GM21576 (cell line): ENCODE measurements at regions not wholly inside any gene's neighbourhood (a gene's known extent, or its start where the extent isn't known, plus 50 kb on each side); places are given as distances from the start of the nearest gene placed in this dataset.
"Not testable (repeated sequence)": the region's sequence is repeated elsewhere in the genome, so short reads cannot be mapped to it uniquely, and the experiment has no call there.

Experiments used
- ATAC-seq: cut with Tn5 transposase; IDR thresholded peaks from one replicate; pipeline ENCODE4 v1.9.1; 2021; ENCODE audit warnings: mild to moderate bottlenecking, moderate library complexity; ENCODE audit not compliant: unreplicated experiment

- no peak for ATAC-seq
Observed at GRCh38 chr21:39004634-39005501, 178.4 kb downstream of the PSMG1 start.

DNA sequence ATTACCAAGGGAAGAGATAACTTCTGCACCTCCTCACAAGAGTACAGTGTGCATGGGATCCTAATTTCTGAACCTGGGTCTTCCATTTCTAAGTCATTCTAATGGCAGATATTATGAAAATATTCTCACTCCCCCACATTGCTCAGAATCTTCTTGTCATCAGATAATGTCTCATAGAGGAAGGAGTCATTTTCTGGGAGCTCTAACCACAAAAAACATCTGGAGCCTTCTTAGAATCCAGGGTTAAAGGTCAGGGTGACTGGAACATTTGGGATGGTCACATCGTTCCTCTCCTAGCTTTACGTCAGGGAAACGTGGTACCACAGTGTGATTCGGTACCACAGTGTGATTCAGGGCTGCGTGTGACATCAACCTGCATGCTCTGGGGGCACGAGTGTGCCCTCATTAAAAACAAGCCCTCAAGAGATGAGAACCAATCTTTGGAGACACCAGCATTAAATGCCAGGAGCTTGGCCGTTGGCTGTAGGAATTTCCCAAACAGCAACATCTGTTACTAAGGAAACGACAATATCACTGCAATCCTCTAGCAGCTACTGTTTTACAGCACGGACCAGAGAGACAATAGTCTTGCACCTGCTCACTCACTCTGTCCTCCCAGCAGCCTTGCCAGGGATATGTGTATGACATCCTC lies 179.1 kb downstream of the PSMG1 start:
- no peak for ATAC-seq

GRCh38 chr21:39001341-39001740 lies 181.9 kb downstream of the PSMG1 start:
- no peak for ATAC-seq

DNA sequence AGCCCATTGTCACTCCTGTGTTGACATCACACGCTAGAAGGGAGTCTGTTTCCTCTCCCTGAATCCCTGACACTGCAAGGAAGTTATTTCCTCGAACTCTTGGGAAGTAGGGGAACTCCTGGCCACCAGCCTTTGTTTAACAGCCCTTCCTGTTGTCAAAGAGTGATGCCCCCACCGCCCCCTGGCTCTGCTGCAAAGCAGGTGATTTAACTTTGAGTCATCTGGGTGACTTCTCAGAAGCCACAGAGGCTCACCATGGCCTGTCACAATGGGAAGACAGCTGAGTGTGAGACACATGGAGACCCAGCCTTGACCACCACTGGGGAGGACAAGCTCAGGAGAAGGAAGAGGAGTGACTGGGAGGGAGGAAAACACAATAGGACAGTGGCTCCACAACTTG lies 182.8 kb downstream of the PSMG1 start:
- no peak for ATAC-seq

GRCh38 chr21:38999161-38999560 lies 184.1 kb downstream of the PSMG1 start:
- ATAC-seq = no peak

DNA sequence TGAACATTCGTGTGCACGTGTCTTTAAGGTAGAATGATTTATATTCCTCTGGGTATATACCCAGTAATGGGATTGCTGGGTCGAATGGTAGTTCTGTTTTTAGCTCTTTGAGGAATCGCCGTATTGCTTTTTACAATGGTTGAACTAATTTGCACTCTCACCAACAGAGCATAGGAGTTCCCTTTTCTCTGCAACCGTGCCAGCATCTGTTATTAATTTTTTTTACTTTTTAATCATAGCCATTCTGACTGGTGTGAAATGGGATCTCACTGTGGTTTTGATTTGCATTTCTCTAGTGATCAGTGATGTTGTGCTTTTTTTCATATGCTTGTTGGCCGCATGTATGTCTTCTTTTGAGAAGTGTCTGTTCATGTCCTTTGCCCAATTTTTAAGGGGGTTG lies 185.0 kb downstream of the PSMG1 start:
- ATAC-seq = not testable (repeated sequence)

DNA sequence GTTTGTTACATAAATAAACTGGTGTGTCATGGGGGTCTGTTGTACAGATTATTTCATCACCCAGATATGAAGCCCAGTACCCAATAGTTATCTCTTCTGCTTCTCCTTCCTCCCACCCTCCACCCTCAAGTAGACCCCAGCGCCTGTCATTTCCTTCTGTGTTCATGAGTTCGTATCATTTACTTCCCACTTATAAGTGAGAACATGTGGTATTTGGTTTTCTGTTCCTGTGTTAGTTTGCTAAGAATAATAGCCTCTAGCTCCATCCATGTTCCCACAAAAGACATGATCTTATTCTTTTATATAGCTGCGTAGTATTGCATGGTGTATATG lies 185.4 kb downstream of the PSMG1 start:
- not testable (repeated sequence) for ATAC-seq

DNA sequence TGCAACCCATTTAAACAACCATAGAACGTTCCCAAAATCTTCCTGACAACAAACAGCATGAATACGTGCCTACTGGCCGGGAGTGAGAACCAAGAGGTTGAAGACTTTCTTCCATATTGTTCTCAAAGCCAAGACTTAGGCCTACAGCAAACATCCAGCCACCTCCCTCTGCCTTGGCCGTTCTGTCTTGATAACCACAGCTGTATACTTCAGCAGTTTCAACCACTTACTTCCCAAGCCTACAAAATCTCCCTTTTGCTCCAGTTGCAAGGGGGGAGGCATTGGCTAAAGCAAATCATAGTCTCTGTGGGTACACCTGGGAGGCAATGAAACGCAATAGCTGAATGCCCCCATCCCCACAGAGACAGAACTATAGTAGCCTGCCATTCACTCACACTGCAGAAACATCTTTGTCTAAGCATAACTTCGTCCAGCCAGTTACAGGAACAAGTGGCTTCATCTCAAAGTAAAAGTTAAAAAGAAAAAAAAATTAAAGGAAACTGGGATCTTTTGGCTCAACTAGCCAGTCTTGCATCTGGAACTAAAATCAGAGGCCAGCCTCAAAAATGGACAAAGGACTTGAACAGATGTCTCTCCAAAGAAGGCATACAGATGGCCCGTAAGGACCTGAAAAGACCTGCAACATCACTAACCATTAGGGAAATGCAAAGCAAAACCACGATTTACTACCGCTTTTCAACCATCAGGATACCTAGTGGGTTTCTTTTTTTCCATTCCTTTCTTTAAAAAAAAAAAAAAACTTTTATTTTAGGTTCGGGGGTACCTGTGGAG lies 186.0 kb downstream of the PSMG1 start:
- no peak for ATAC-seq

- ATAC-seq = no peak
Observed at GRCh38 chr21:38996355-38996754, 186.9 kb downstream of the PSMG1 start.

DNA sequence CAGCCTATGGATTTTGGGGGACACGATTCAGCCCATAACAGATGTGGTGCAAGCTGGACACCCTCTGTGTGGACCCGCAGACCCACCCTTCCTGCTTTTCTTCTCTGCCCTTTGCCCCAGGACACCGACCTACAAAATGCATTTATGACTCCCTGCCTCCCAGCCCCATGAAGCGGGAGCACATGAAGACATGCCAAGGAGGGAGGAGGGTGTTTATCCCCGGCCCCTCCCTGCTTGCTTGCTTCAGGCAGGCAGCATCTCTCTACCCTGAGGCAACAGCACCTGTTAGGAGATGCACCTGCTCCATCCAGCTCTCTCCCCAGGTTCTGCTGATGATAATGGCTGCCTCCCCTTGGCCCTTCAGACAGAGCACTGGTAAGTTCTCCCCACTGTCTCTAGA lies 187.5 kb downstream of the PSMG1 start:
- ATAC-seq = no peak

GRCh38 chr21:38995071-38995669 lies 188.1 kb downstream of the PSMG1 start:
- no peak for ATAC-seq

DNA sequence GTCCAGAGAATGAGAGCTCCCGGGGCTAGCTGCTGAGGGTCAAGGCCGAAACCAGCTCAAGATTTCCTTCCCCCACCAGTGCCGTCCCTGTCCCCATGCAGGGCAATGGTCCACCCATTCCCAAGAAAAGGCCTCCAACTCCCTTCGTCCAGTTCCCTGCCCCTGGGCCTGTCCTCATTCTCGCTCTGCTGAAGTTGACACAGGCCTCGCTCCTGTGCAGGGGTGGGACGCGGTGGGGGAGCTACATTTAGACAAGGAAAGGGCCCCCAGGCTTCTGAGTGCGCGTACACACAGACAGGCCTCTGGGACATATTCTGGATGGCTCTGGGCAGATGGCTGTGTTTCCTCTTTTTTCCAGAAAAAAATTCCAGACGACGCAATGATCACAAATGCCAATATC lies 188.3 kb downstream of the ETS2 start:
- ATAC-seq = no peak

DNA sequence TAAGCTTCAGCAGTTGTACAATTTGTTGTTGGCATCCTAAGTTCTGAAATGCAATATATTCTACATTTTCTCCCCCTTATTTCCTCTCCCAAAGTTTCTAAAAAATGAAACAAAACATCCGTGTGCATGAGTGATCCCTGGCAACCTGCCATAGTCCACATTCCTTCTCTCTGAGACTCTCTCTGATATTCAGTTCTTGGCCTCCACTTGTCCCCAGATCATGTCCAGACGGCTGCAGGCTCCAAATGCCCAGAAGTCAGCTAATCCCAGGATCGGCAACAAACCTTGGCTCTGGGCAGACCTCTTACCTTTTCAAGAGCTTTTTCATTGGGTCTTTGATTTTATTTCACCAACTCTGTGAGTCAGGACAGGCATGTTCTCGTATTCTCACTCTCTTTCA lies 187.8 kb downstream of the ETS2 start:
- ATAC-seq = no peak

- ATAC-seq = no peak
Observed at GRCh38 chr21:38992737-38993136, 187.0 kb downstream of the ETS2 start.

DNA sequence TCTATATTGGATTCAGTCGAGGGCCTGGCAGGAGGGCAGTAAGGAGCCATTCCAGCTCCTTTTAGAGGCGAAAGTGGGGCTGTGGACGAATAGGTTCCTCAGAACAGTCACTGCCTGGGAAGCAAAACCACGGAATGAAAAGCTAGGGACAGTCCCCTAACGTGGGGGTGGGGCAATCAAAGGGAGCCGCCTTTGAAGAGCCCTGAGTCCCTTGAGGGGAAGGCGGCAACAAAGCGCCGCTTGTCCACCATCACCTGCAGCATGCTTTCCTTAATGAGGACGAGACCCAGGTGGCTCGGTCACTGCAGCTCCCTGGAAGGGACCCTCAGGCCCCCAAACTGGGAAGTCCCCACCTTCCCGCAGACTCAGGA lies 184.7 kb downstream of the ETS2 start:
- no peak for ATAC-seq

- no peak for ATAC-seq
Observed at GRCh38 chr21:38989745-38990423, 184.2 kb downstream of the ETS2 start.

DNA sequence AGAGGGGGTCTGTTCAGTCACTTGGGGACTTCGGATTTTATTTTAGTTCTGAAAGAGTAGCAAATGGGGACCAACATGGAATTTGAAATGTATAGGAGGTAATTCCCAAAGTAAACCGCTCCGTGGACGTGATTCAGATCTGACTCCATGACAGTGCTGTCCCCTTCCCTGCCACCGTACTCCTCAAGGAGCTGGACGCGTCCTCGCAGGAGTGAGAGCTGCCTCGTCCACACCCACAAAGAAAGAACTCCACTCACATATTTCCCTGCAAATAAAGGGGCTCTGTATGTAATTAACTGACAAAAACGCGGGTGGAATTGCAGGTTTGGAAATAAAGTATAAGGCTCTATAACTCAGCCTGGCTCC lies 183.6 kb downstream of the ETS2 start:
- no peak for ATAC-seq

DNA sequence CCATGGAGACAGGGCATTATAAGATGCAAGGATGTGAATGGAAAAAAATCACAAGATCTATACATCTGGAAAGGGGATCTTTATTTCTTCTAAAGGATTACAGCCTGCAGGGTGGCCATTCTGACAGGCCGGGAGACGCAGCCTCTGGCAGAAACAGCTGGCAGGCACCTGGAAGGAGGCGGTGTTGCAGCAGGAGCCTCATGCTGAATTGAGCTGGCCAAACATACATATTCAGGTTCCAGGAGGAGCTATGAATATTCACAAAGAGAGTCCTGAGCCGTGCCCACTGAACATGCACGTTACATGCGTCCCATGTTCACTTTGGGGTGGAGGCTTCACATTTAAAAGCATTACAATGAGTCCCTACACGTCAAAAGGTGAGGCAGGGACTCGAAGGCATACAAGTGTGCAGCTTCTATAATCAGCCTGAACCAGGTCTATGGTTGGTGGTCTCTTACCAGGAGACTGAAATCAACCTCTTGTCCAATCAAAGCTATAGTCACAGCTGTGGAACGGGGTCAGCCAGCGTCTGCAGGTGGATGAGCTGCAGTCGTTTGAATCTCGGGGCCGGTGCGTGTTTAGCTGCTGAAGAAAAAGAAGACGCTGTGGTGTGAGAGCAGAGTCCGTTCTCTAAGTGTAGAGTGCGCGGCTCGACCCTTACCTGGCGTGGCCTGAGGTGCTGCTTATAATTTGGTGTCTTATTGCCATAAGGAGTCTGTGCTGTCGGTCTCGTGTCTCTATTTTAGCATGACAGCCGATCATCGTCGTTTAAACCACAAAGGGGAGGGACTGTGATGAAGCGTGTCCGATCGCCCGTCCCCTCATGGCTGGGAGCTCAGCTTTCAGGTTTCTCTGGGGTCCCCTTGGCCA lies 183.0 kb downstream of the ETS2 start:
- no peak for ATAC-seq

DNA sequence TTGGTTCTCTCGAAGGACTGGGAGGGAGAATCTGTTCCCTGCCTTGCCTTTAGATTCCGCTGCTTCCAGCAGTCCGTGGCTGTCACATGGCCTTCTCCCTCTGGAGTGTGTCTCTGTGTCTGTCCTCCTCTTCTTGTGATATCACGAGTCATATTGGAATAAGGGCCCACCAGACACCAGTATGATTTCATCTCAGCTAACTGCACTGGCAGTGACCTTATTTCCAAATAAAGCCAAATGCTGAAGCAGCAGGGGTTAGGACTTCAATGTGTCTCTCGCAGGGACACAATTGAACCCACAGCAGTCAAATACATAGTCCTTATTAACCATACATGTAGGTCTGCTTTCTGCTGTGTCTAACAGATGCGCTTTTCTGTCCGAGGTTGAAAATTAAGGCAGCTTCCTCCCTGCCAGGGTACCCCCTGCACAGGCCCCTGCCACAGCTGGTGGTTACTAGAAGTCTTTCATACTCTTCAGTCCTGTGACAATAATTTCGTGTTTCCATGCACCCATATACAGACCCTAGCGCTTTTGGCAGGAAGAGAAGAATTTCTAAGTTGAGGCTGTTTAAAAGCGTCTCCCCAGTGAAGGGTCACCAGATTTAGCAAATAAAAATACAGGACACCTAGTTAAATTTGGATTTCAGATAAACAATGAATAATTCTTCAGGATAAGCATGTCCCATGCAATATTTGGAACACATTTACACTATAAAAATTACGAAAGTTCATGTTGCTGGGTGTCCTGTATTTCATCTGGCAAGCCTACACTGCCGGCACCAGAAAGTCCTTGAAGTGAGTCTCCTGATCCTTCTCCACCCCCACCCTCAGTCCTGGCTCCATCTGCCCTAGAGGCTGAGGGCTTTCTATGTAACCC lies 182.1 kb downstream of the ETS2 start:
- ATAC-seq = no peak
